ENCODE measurements at regions not wholly inside any gene's neighbourhood (a gene's known extent, or its start where the extent isn't known, plus 50 kb on each side); places are given as distances from the start of the nearest gene placed in this dataset.

DNA sequence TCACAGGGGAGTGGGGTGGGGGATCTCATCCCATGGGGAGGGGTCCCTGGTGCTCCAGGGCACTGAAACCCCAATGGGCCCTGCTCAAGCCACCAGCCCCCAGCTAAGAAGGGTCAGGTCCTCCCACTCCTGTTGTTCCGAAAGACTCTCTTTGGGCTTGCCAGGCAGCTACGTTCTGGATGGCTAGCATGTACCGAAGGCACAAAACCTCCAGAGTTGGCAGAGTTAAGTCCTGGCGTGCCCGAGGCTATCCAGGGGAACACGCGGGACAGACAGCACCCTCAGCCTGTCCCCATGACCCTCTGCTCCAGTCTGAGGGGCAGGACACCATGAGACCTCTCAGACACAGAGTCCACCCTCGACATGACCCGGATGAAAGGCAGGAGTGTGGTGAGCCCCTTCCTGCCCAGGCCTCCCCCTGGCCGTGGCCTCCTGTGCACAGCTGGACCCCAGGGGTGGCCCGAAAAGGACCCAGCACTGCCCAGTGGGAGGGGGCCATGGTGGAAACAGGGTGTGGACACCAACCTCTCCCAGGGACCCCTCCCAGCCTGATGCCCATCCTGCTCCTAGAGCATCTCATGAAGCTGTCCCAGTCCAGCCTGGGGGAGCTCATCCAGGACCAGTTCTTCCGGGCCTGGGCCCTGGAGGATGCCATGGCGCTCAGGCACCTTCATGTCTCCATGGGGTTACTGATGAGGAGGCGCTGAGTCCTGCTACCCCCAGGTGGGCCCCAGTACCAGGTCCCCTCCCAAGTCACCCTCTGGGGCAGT is 53.0 kb upstream of the TPM4 start:
- ATAC-seq (no peak), DNase-seq (ENCODE audit: low read depth, low spot score) (no peak)
- no peaks in the 10 kb centered on the region for H3K27me3 ChIP-seq (ENCODE audit: control insufficient read depth, insufficient read depth, low read length)
- BruUV-seq (replicated peaks): no TSS peak
- no peaks in the 10 kb centered on the region; the same call in 1 of the 2 replicates for H3K4me1 ChIP-seq (ENCODE audit: control insufficient read depth, insufficient read depth, low read length)
- intact Hi-C loops (cut with micrococcal nuclease; ENCODE audit: unreplicated experiment) (no loop called here), in situ Hi-C loops (cut with HindIII; ENCODE audit: low pct_unique_long_range_greater_than_20kb, low sequenced_read_pairs) (no loop called here)
- H3K36me3 ChIP-seq (ENCODE audit: control insufficient read depth, insufficient read depth, low read length): no peaks in the 10 kb centered on the region
- H3K9me3 ChIP-seq (ENCODE audit: control insufficient read depth, insufficient read depth, low read depth, low read length): no peaks in the 10 kb centered on the region
- no peak overlapping the region for H3K4me3 ChIP-seq (ENCODE audit: low read depth in 2 of 2, low read length in 2 of 2)
- CTCF ChIA-PET: no interaction called here
- POLR2A ChIA-PET: no interaction called here
- TF ChIP-seq SIN3A (IDR thresholded peaks at IDR 0.05; ENCODE audit: borderline replicate concordance, insufficient read depth, low read depth, low read length): no peak
- no peak for TF ChIP-seq REST (IDR thresholded peaks at IDR 0.05; ENCODE audit: insufficient read depth in 1 of 2, low read depth in 2 of 2, low read length in 1 of 2)
- no peak for TF ChIP-seq TCF7L2 (IDR thresholded peaks at IDR 0.05; ENCODE audit: low read depth, low read length)
- TF ChIP-seq, protein P1, sequence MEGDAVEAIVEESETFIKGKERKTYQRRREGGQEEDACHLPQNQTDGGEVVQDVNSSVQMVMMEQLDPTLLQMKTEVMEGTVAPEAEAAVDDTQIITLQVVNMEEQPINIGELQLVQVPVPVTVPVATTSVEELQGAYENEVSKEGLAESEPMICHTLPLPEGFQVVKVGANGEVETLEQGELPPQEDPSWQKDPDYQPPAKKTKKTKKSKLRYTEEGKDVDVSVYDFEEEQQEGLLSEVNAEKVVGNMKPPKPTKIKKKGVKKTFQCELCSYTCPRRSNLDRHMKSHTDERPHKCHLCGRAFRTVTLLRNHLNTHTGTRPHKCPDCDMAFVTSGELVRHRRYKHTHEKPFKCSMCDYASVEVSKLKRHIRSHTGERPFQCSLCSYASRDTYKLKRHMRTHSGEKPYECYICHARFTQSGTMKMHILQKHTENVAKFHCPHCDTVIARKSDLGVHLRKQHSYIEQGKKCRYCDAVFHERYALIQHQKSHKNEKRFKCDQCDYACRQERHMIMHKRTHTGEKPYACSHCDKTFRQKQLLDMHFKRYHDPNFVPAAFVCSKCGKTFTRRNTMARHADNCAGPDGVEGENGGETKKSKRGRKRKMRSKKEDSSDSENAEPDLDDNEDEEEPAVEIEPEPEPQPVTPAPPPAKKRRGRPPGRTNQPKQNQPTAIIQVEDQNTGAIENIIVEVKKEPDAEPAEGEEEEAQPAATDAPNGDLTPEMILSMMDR (IDR thresholded peaks at IDR 0.05): no peak
- TF ChIP-seq POLR2AphosphoS5 (IDR thresholded peaks at IDR 0.05; ENCODE audit: low read depth, low read length): no peak
- no peak overlapping the region for H3K27ac ChIP-seq (ENCODE audit: low read length)

DNA sequence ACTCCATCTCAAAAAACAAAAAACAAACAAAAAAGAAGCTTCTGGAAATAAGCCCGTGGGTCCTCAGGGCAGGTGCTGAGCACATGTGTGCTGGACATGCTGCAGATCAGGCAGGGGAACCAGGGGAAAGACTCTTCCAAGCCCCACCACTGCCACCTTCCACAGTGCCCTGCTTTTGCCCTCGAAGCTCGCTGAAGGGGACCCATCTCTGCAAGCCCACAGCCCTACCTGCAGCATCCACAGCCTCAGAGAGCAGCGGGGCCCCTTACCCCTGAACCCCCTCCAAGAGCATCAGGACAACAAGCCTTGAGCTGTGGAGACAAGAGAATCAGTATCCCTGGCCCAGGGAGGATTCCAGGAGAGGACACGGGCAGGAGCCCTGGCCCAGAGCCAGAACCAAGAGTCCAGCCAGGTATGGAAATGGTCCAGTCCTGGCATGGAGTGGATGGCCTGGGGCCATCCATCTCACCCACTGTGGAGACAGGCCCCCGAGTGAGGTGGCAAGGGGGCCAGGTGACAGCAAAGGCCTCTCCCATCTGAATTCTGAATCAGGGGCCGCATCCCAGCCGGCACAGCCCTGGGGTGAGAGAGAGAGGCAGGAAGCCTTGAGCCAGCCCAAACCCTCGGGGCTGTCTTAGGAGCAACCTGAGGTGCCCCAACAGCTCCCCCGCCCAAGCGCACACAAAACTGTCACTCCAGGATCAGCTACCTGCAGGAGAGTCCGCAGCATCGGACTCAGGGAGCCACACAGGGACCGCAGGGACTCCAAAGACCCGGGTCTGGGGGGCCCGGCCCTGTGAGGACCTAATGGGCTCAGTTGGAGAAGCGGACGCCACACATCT is 51.8 kb upstream of the TPM4 start:
- CTCF ChIA-PET: no interaction called here
- no peak for ATAC-seq
- in situ Hi-C loops (cut with HindIII; ENCODE audit: low pct_unique_long_range_greater_than_20kb, low sequenced_read_pairs) (no loop called here), intact Hi-C loops (cut with micrococcal nuclease; ENCODE audit: unreplicated experiment) (no loop called here)
- no peaks in the 10 kb centered on the region; the same call in 1 of the 2 replicates for H3K4me1 ChIP-seq (ENCODE audit: control insufficient read depth, insufficient read depth, low read length)
- no peaks in the 10 kb centered on the region for H3K36me3 ChIP-seq (ENCODE audit: control insufficient read depth, insufficient read depth, low read length)
- H3K4me3 ChIP-seq (ENCODE audit: low read depth in 2 of 2, low read length in 2 of 2): no peak overlapping the region
- no TSS peak for BruUV-seq (replicated peaks)
- no peaks in the 10 kb centered on the region for H3K9me3 ChIP-seq (ENCODE audit: control insufficient read depth, insufficient read depth, low read depth, low read length)
- no peaks in the 10 kb centered on the region for H3K27me3 ChIP-seq (ENCODE audit: control insufficient read depth, insufficient read depth, low read length)
- DNase-seq (ENCODE audit: low read depth, low spot score): no peak
- TF ChIP-seq SIN3A (IDR thresholded peaks at IDR 0.05; ENCODE audit: borderline replicate concordance, insufficient read depth, low read depth, low read length): no peak
- POLR2A ChIA-PET: no interaction called here
- no peak overlapping the region for H3K27ac ChIP-seq (ENCODE audit: low read length)
